NB4 (cell line): ENCODE measurements at regions not wholly inside any gene's neighbourhood (a gene's known extent, or its start where the extent isn't known, plus 50 kb on each side); places are given as distances from the start of the nearest gene placed in this dataset.

Experiments
- CTCF ChIP-seq: IDR thresholded peaks from one replicate; pipeline ENCODE4 v1.5.1; 2012; ENCODE audit warnings: low read depth, low read length
- POLR2A ChIP-seq: IDR thresholded peaks from 2 replicates; pipeline ENCODE4 v1.6.1; 2011; ENCODE audit warnings: mild to moderate bottlenecking; ENCODE audit not compliant: insufficient read length; ENCODE audit errors: extremely low read depth

GRCh38 chr12:58286353-58286752 lies 345.0 kb downstream of the ATP23 start:
- no peak for TF ChIP-seq CTCF
- no peak for TF ChIP-seq POLR2A
